ENCODE measurements at regions not wholly inside any gene's neighbourhood (a gene's known extent, or its start where the extent isn't known, plus 50 kb on each side); places are given as distances from the start of the nearest gene placed in this dataset.

- no TSS peak for BruUV-seq (replicated peaks)
- H3K4me1 ChIP-seq (ENCODE audit: control insufficient read depth in 1 of 2, insufficient read depth in 2 of 2, low read length in 2 of 2) = no peaks in the 10 kb centered on the region
- ChIA-PET CTCF (no interaction called here), POLR2A (no interaction called here), RAD21 (ENCODE audit: low non-redundant PET in 1 of 2, low total read pairs in 2 of 2, uncharacterized antibody in 2 of 2, unreplicated experiment in 2 of 2) (no interaction called here)
- peaks cover 9% of the 10 kb centered on the region; the same call in 1 of the 2 replicates for H3K27me3 ChIP-seq (ENCODE audit: insufficient read depth, low read length)
- H3K4me2 ChIP-seq (ENCODE audit: low read length) = no peak overlapping the region
- no peak for DNase-seq (ENCODE audit: low read depth, low spot score)
- TF ChIP-seq ATF3 (IDR thresholded peaks at IDR 0.05) (no peak), ELF1 (IDR thresholded peaks at IDR 0.05; ENCODE audit: borderline replicate concordance, low read depth) (no peak), EZH2phosphoT487 (IDR thresholded peaks at IDR 0.05; ENCODE audit: borderline replicate concordance) (no peak), ZBTB33 (IDR thresholded peaks at IDR 0.05; ENCODE audit: extremely low read depth, insufficient replicate concordance, low read length) (no peak), ZFX (IDR thresholded peaks at IDR 0.05) (no peak), EGR1 (IDR thresholded peaks at IDR 0.05; ENCODE audit: low read depth) (no peak), MAX (IDR thresholded peaks at IDR 0.05) (no peak), SP1 (IDR thresholded peaks at IDR 0.05; ENCODE audit: low read depth) (no peak), SRF (IDR thresholded peaks at IDR 0.05; ENCODE audit: low read depth) (no peak)
- no peaks in the 10 kb centered on the region for H4K20me1 ChIP-seq (ENCODE audit: insufficient read depth)
- ATAC-seq = peak; percentile 27; the same call in 1 of the 2 replicates
- H2AFZ ChIP-seq (ENCODE audit: low read depth, low read length, poor library complexity, severe bottlenecking) = no peak overlapping the region
- H3K27ac ChIP-seq (ENCODE audit: low read depth, low read length) = no peak overlapping the region
- H3K4me3 ChIP-seq (replicated peaks in 1 of 2; ENCODE audit: low read depth in 1 of 2, low read length in 2 of 2) = no peak overlapping the region
- intact Hi-C loops (cut with micrococcal nuclease) = no loop called here
- H3K36me3 ChIP-seq (ENCODE audit: control insufficient read depth in 1 of 2, insufficient read depth in 2 of 2, low read length in 2 of 2) = no peaks in the 10 kb centered on the region
- no peaks in the 10 kb centered on the region for H3K79me2 ChIP-seq (ENCODE audit: insufficient read depth, low read length)
- H3K9ac ChIP-seq (ENCODE audit: low read length) = no peak overlapping the region
- H3K9me3 ChIP-seq (ENCODE audit: control insufficient read depth in 1 of 2, insufficient read depth in 1 of 2, low read depth in 1 of 2, low read length in 2 of 2) = peaks cover 0 to 10% of the 10 kb centered on the region in 2 experiments; a peak in 2 of 4 replicates
- no peaks in the 10 kb centered on the region for H3K9me2 ChIP-seq (ENCODE audit: insufficient read depth)
These were observed 226.0 kb downstream of the NPHP4 start for GRCh38 chr1:5765997-5766913.

Measured in HCT116 (cell line).